IMR-90 (cell line): ENCODE measurements at regions not wholly inside any gene's neighbourhood (a gene's known extent, or its start where the extent isn't known, plus 50 kb on each side); places are given as distances from the start of the nearest gene placed in this dataset.

Experiments used
- ATAC-seq: fragments of 200-7000 bp; cut with Tn5 transposase; 2 replicates; pipeline ENCODE4 v1.9.1; 2020; ENCODE audit warnings: low read depth, mild to moderate bottlenecking, moderate library complexity
- BruUV-seq: library from RNA; stranded (reverse); fragments of 400-500 nt; replicated peaks from 2 replicates; lab custom pipeline; 2021; lab: Mats Ljungman, UMichigan
- CTCF ChIA-PET: fragments of 300-600 bp; formaldehyde crosslinking; extraction: SDS; loops from one replicate; lab custom pipeline; 2021; ENCODE audit warnings: antibody characterized with exemption; lab: Yijun Ruan, JAX
- POLR2A ChIA-PET: fragments of 300-600 bp; sonication (Branson Sonifier 250); formaldehyde crosslinking; loops from one replicate; lab custom pipeline; 2022; ENCODE audit warnings: antibody characterized with exemption; ENCODE audit not compliant: unreplicated experiment; lab: Charles Lee
- DNase-seq: peaks from one replicate; pipeline ENCODE4 v3.0.0; 2013
- H2AFZ ChIP-seq: replicated peaks from 2 replicates; pipeline ENCODE3; 2013; ENCODE audit warnings: low read length, mild to moderate bottlenecking; ENCODE audit not compliant: poor library complexity
- H2AK5ac ChIP-seq: 2 replicates; pipeline ENCODE4 v1.6.1; 2013; ENCODE audit warnings: low read depth, low read length, inconsistent platforms
- H2AK9ac ChIP-seq: replicated peaks from 2 replicates; pipeline ENCODE3; 2013; ENCODE audit warnings: mild to moderate bottlenecking, low read depth, low read length, moderate library complexity; ENCODE audit not compliant: poor library complexity
- H2BK120ac ChIP-seq: 2 replicates; pipeline ENCODE4 v1.6.1; 2013; ENCODE audit warnings: low read depth, low read length, inconsistent platforms
- H2BK15ac ChIP-seq: 3 replicates; pipeline ENCODE4 v1.6.1; 2013; ENCODE audit warnings: low read depth, low read length, inconsistent platforms
- H2BK20ac ChIP-seq: 2 replicates; pipeline ENCODE4 v1.6.1; 2013; ENCODE audit warnings: low read depth, mild to moderate bottlenecking, inconsistent platforms, low read length, moderate library complexity
- H2BK5ac ChIP-seq: 2 replicates; pipeline ENCODE4 v1.6.1; 2013; ENCODE audit warnings: mild to moderate bottlenecking, low read depth, low read length, inconsistent platforms; ENCODE audit not compliant: poor library complexity, severe bottlenecking
- H3K14ac ChIP-seq: replicated peaks from 2 replicates; pipeline ENCODE4 v1.6.1; 2013; ENCODE audit warnings: low read depth, low read length, inconsistent platforms
- H3K18ac ChIP-seq: 2 replicates; pipeline ENCODE4 v1.6.1; 2013; ENCODE audit warnings: low read depth, low read length, control low read depth
- H3K23ac ChIP-seq: 2 replicates; pipeline ENCODE4 v1.6.1; 2013; ENCODE audit warnings: low read depth, low read length, inconsistent platforms
- H3K27ac ChIP-seq: 2 replicates; pipeline ENCODE4 v1.5.1; 2013; ENCODE audit warnings: mild to moderate bottlenecking, control low read depth, low read length; ENCODE audit not compliant: insufficient read depth
- H3K27me3 ChIP-seq: 2 replicates; pipeline ENCODE4 v1.6.1; 2013; ENCODE audit warnings: low read length; ENCODE audit not compliant: control insufficient read depth, insufficient read depth
- H3K36me3 ChIP-seq: 2 replicates; pipeline ENCODE4 v1.6.1; 2013; ENCODE audit warnings: low read length, mixed read lengths; ENCODE audit not compliant: control insufficient read depth, insufficient read depth
- H3K4ac ChIP-seq: 2 replicates; pipeline ENCODE4 v1.6.1; 2013; ENCODE audit warnings: low read depth, low read length, inconsistent platforms
- H3K4me1 ChIP-seq: 2 replicates; pipeline ENCODE4 v1.6.1; 2013; ENCODE audit warnings: low read length, mixed read lengths; ENCODE audit not compliant: control insufficient read depth, insufficient read depth
- H3K4me2 ChIP-seq: 2 replicates; pipeline ENCODE4 v1.6.1; 2013; ENCODE audit warnings: low read depth, mild to moderate bottlenecking, control low read depth, low read length, moderate library complexity
- H3K4me3 ChIP-seq: 2 replicates; pipeline ENCODE4 v1.5.1; 2013; ENCODE audit warnings: low read depth, mild to moderate bottlenecking, control low read depth, low read length, moderate library complexity; ENCODE audit not compliant: insufficient read depth
- H3K56ac ChIP-seq: 2 replicates; pipeline ENCODE4 v1.6.1; 2013; ENCODE audit warnings: low read length, inconsistent platforms; ENCODE audit not compliant: insufficient read depth; ENCODE audit errors: extremely low read depth
- H3K79me1 ChIP-seq, 2 experiments: 2 replicates each; pipeline ENCODE4 v1.6.1; 2013; ENCODE audit warnings: low read length in 2 of 2, inconsistent platforms in 1 of 2, low read depth in 1 of 2
- H3K9ac ChIP-seq: 2 replicates; pipeline ENCODE4 v1.6.1; 2013; ENCODE audit warnings: low read depth, low read length, control low read depth
- H3K9me1 ChIP-seq: 2 replicates; pipeline ENCODE4 v1.6.1; 2013; ENCODE audit warnings: low read length, inconsistent platforms; ENCODE audit not compliant: insufficient read depth
- H3K9me3 ChIP-seq: 2 replicates; pipeline ENCODE4 v1.6.1; 2013; ENCODE audit warnings: low read length; ENCODE audit not compliant: control insufficient read depth, insufficient read depth
- H4K20me1 ChIP-seq: 2 replicates; pipeline ENCODE4 v1.6.1; 2013; ENCODE audit warnings: low read length, inconsistent platforms; ENCODE audit not compliant: insufficient read depth
- H4K5ac ChIP-seq: 2 replicates; pipeline ENCODE4 v1.6.1; 2013; ENCODE audit warnings: mild to moderate bottlenecking, low read depth, low read length, control low read depth
- H4K8ac ChIP-seq, 2 experiments: 2 replicates each; pipeline ENCODE4 v1.6.1; 2013; ENCODE audit warnings: low read depth in 2 of 2, low read length in 2 of 2, control low read depth in 1 of 2, inconsistent platforms in 1 of 2
- H4K91ac ChIP-seq: 2 replicates; pipeline ENCODE4 v1.6.1; 2013; ENCODE audit warnings: low read depth, low read length, inconsistent platforms; ENCODE audit not compliant: insufficient read depth
- NFE2L2 ChIP-seq: fragments of 150-350 bp; IDR thresholded peaks from 2 replicates; pipeline ENCODE4 v1.6.1; 2016; ENCODE audit warnings: low read depth, mild to moderate bottlenecking, low read length
- RCOR1 ChIP-seq: IDR thresholded peaks from 2 replicates; pipeline ENCODE4 v1.6.1; 2012; ENCODE audit warnings: mild to moderate bottlenecking, low read length, improper control_type of control experiment; ENCODE audit not compliant: insufficient replicate concordance
- WGBS, 2 experiments: methylation state at CpG; one replicate each; pipeline versions ENCODE4 v1.1.5 to v1.1.7; 2013; ENCODE audit warnings: missing lambda C conversion rate in 2 of 2; ENCODE audit not compliant: insufficient read length in 1 of 2; ENCODE audit errors: extremely low coverage in 2 of 2; 5-methylcytosine and 5-hydroxymethylcytosine counted together
- dilution Hi-C: fragments of 300-500 bp; cut with HindIII; formaldehyde crosslinking; loops from one replicate; pipeline ENCODE4 v1.14.3; 2018; ENCODE audit warnings: low sequenced_read_pairs; ENCODE audit not compliant: unreplicated experiment
- in situ Hi-C: fragments of 300-500 bp; cut with MboI; formaldehyde crosslinking; loops from 3 replicates; pipeline ENCODE4 v1.14.3; 2019; ENCODE audit warnings: low sequenced_read_pairs, inconsistent platforms, mixed read lengths
- intact Hi-C: fragments of 100-400 bp; cut with micrococcal nuclease; formaldehyde crosslinking; loops from 2 replicates; pipeline ENCODE4 v1.10.0; 2022

GRCh38 chr6:16058201-16058928 lies 70.5 kb upstream of the MYLIP start:
- no peak overlapping the region for H3K56ac ChIP-seq
- no TSS peak for BruUV-seq
- no peaks in the 10 kb centered on the region for H3K9me3 ChIP-seq
- no peak overlapping the region for H3K9ac ChIP-seq
- H3K23ac ChIP-seq = no peak overlapping the region
- H2BK15ac ChIP-seq = no peak overlapping the region
- in situ Hi-C loops = no loop called here
- H2BK20ac ChIP-seq = no peak overlapping the region
- H2BK5ac ChIP-seq = no peak overlapping the region
- H2AK9ac ChIP-seq = no peak overlapping the region
- dilution Hi-C loops = no loop called here
- H3K4me1 ChIP-seq = no peaks in the 10 kb centered on the region
- H2BK120ac ChIP-seq = no peak overlapping the region
- TF ChIP-seq RCOR1 = no peak
- TF ChIP-seq NFE2L2 = no peak
- no peak overlapping the region for H3K4ac ChIP-seq
- H3K36me3 ChIP-seq = no peaks in the 10 kb centered on the region
- H3K79me1 ChIP-seq = no peaks in the 10 kb centered on the region
- H2AFZ ChIP-seq = no peak overlapping the region
- H4K5ac ChIP-seq = no peak overlapping the region
- intact Hi-C loops = no loop called here
- H3K9me1 ChIP-seq = no peaks in the 10 kb centered on the region
- no peak overlapping the region for H4K8ac ChIP-seq
- ChIA-PET CTCF (no interaction called here), POLR2A (no interaction called here)
- DNase-seq = no peak
- ATAC-seq = no peak
- H4K91ac ChIP-seq = no peak overlapping the region
- no peak overlapping the region for H3K4me3 ChIP-seq
- H3K18ac ChIP-seq = no peak overlapping the region
- no peak overlapping the region for H3K4me2 ChIP-seq
- peaks cover 8% of the 10 kb centered on the region for H3K27me3 ChIP-seq
- no peaks in the 10 kb centered on the region for H4K20me1 ChIP-seq
- no peak overlapping the region for H3K27ac ChIP-seq
- H2AK5ac ChIP-seq = no peak overlapping the region
- no peak overlapping the region for H3K14ac ChIP-seq
- WGBS, 2 experiments = 57% methylated on average over 1 of the region's 6 CpGs; no CpG with 5 or more reads in 1 of the 2 experiments
